ENCODE measurements at regions not wholly inside any gene's neighbourhood (a gene's known extent, or its start where the extent isn't known, plus 50 kb on each side); places are given as distances from the start of the nearest gene placed in this dataset.
"Not testable (repeated sequence)": the region's sequence is repeated elsewhere in the genome, so short reads cannot be mapped to it uniquely, and the experiment has no call there.

- Histone ChIP-seq H3K9me3 (ENCODE audit: control insufficient read depth, low read length) (no peaks in the 10 kb centered on the region), H3K4me1 (ENCODE audit: control insufficient read depth, insufficient read depth, low read length) (peaks cover 11% of the 10 kb centered on the region), H3K27me3 (ENCODE audit: control insufficient read depth, insufficient read depth, low read length) (no peaks in the 10 kb centered on the region), H3K4me3 (ENCODE audit: low read length) (no peak overlapping the region), H3K9ac (ENCODE audit: low read length) (no peak overlapping the region), H3K36me3 (ENCODE audit: control insufficient read depth, insufficient read depth, low read length) (no peaks in the 10 kb centered on the region)
Observed at GRCh38 chr5:71794061-71794695, 75.1 kb downstream of the CARTPT start.

GRCh38 chr5:71802673-71803072, 83.6 kb downstream of the CARTPT start:
- H3K9me3 ChIP-seq (ENCODE audit: control insufficient read depth, low read length): no peaks in the 10 kb centered on the region
- no peaks in the 10 kb centered on the region for H3K27me3 ChIP-seq (ENCODE audit: control insufficient read depth, insufficient read depth, low read length)
- no peak overlapping the region for H3K9ac ChIP-seq (ENCODE audit: low read length)
- H3K4me3 ChIP-seq (ENCODE audit: low read length): no peak overlapping the region
- H3K36me3 ChIP-seq (ENCODE audit: control insufficient read depth, insufficient read depth, low read length): no peaks in the 10 kb centered on the region
- H3K4me1 ChIP-seq (ENCODE audit: control insufficient read depth, insufficient read depth, low read length): no peaks in the 10 kb centered on the region

DNA sequence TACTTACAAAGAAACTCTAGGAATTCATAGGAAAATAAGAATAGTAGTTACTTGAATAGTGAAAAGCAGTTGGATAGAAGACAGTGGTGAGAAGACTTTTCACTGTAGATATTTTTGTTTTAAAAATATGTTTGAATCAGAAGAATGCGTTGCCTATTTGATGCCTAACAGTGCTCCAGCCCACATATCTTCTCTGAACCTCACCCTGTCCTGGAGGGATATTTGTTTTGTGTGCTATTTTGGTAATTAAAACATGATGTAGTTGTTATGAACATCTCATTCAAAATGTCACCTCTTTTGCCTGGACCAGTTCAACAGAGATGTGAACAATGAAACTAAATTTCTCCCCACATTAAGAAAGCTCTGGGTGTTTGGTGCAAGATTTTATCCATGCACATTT, 87.6 kb downstream of the CARTPT start:
- H3K36me3 ChIP-seq (ENCODE audit: control insufficient read depth, insufficient read depth, low read length): no peaks in the 10 kb centered on the region
- no peaks in the 10 kb centered on the region for H3K9me3 ChIP-seq (ENCODE audit: control insufficient read depth, low read length)
- H3K4me3 ChIP-seq (ENCODE audit: low read length): no peak overlapping the region
- H3K27me3 ChIP-seq (ENCODE audit: control insufficient read depth, insufficient read depth, low read length): no peaks in the 10 kb centered on the region
- H3K9ac ChIP-seq (ENCODE audit: low read length): no peak overlapping the region
- no peaks in the 10 kb centered on the region for H3K4me1 ChIP-seq (ENCODE audit: control insufficient read depth, insufficient read depth, low read length)

DNA sequence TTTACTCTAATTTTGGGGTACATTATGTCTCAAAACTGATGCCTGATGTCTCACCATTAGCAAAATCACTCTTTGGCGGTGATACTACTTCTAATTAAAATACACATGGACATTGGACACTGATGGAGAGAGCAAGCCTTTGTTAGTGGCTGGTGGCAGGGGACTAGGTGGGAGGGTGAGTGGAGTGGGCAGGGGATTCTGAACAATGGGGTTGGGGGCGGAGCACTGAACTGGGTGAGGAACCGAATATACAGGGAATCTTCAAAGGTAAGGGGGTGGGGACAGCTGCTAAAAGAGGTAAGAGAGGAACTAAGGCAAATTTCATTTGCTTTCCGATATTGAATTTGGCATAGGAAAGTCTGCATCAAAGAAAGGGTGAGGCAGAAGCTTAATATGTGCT, 88.8 kb downstream of the CARTPT start:
- no peaks in the 10 kb centered on the region for H3K9me3 ChIP-seq (ENCODE audit: control insufficient read depth, low read length)
- H3K9ac ChIP-seq (ENCODE audit: low read length): no peak overlapping the region
- H3K4me1 ChIP-seq (ENCODE audit: control insufficient read depth, insufficient read depth, low read length): no peaks in the 10 kb centered on the region
- H3K27me3 ChIP-seq (ENCODE audit: control insufficient read depth, insufficient read depth, low read length): no peaks in the 10 kb centered on the region
- no peaks in the 10 kb centered on the region for H3K36me3 ChIP-seq (ENCODE audit: control insufficient read depth, insufficient read depth, low read length)
- H3K4me3 ChIP-seq (ENCODE audit: low read length): no peak overlapping the region

GRCh38 chr5:71809446-71809845, 90.4 kb downstream of the CARTPT start:
- H3K36me3 ChIP-seq (ENCODE audit: control insufficient read depth, insufficient read depth, low read length): no peaks in the 10 kb centered on the region
- H3K4me1 ChIP-seq (ENCODE audit: control insufficient read depth, insufficient read depth, low read length): no peaks in the 10 kb centered on the region

DNA sequence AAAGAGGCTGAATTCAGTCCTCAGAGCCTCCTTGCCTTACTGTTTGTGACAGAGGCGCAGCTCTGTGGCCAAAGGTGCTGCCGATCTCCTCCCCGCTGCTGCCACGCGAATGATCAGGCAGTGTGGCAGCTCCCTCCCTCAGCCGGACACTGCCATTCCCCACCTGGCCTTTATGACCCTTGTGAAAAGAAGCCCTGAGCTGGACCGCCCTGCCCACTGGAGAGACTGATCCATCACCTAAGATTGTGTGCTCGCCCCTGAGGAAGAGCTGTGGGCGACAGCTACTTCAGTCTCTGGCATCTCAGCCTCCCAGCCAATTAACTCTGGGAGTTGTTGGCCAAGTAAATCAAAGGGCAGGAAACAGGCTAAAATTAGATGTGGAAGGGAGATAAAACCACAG, 90.9 kb downstream of the CARTPT start:
- no peak overlapping the region for H3K9ac ChIP-seq (ENCODE audit: low read length)
- H3K4me1 ChIP-seq (ENCODE audit: control insufficient read depth, insufficient read depth, low read length): no peaks in the 10 kb centered on the region
- no peaks in the 10 kb centered on the region for H3K9me3 ChIP-seq (ENCODE audit: control insufficient read depth, low read length)
- H3K4me3 ChIP-seq (ENCODE audit: low read length): no peak overlapping the region
- no peaks in the 10 kb centered on the region for H3K27me3 ChIP-seq (ENCODE audit: control insufficient read depth, insufficient read depth, low read length)
- no peaks in the 10 kb centered on the region for H3K36me3 ChIP-seq (ENCODE audit: control insufficient read depth, insufficient read depth, low read length)

More at GRCh38 chr5:71809446-71809845, 90.4 kb downstream of the CARTPT start:
- Histone ChIP-seq H3K9me3 (ENCODE audit: control insufficient read depth, low read length) (no peaks in the 10 kb centered on the region), H3K9ac (ENCODE audit: low read length) (no peak overlapping the region), H3K4me3 (ENCODE audit: low read length) (no peak overlapping the region), H3K27me3 (ENCODE audit: control insufficient read depth, insufficient read depth, low read length) (no peaks in the 10 kb centered on the region)

GRCh38 chr5:71810471-71811195, 91.6 kb downstream of the CARTPT start:
- Histone ChIP-seq H3K9ac (ENCODE audit: low read length) (no peak overlapping the region), H3K36me3 (ENCODE audit: control insufficient read depth, insufficient read depth, low read length) (no peaks in the 10 kb centered on the region), H3K4me3 (ENCODE audit: low read length) (no peak overlapping the region), H3K27me3 (ENCODE audit: control insufficient read depth, insufficient read depth, low read length) (no peaks in the 10 kb centered on the region), H3K9me3 (ENCODE audit: control insufficient read depth, low read length) (no peaks in the 10 kb centered on the region), H3K4me1 (ENCODE audit: control insufficient read depth, insufficient read depth, low read length) (no peaks in the 10 kb centered on the region)

- H3K4me1 ChIP-seq (ENCODE audit: control insufficient read depth, insufficient read depth, low read length): no peaks in the 10 kb centered on the region
- no peak overlapping the region for H3K4me3 ChIP-seq (ENCODE audit: low read length)
- no peak overlapping the region for H3K9ac ChIP-seq (ENCODE audit: low read length)
- no peaks in the 10 kb centered on the region for H3K36me3 ChIP-seq (ENCODE audit: control insufficient read depth, insufficient read depth, low read length)
- no peaks in the 10 kb centered on the region for H3K9me3 ChIP-seq (ENCODE audit: control insufficient read depth, low read length)
- no peaks in the 10 kb centered on the region for H3K27me3 ChIP-seq (ENCODE audit: control insufficient read depth, insufficient read depth, low read length)
Observed at GRCh38 chr5:71811779-71812178, 92.7 kb downstream of the CARTPT start.

DNA sequence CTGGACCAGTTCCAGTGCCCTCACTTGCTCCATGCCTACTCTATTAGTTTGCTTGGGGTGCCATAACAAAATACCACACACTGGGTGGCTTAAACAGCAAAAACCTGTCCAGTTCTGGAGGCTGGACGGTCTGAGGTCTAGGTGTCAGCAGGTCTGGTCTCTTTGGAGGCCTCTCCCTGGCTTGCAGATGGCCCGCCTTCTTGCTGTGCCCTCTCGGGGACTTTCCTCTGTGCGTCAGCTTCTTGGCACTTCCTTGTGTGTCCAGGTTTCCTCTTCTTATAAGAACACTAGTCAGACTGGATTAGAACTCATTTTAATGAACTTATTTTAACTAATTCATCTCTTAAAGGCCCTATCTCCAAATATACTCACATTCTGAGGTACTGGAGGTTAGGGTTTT, 97.2 kb downstream of the CARTPT start:
- Histone ChIP-seq H3K9ac (ENCODE audit: low read length) (no peak overlapping the region), H3K36me3 (ENCODE audit: control insufficient read depth, insufficient read depth, low read length) (no peaks in the 10 kb centered on the region), H3K27me3 (ENCODE audit: control insufficient read depth, insufficient read depth, low read length) (no peaks in the 10 kb centered on the region), H3K4me3 (ENCODE audit: low read length) (no peak overlapping the region), H3K9me3 (ENCODE audit: control insufficient read depth, low read length) (no peaks in the 10 kb centered on the region), H3K4me1 (ENCODE audit: control insufficient read depth, insufficient read depth, low read length) (no peaks in the 10 kb centered on the region)

DNA sequence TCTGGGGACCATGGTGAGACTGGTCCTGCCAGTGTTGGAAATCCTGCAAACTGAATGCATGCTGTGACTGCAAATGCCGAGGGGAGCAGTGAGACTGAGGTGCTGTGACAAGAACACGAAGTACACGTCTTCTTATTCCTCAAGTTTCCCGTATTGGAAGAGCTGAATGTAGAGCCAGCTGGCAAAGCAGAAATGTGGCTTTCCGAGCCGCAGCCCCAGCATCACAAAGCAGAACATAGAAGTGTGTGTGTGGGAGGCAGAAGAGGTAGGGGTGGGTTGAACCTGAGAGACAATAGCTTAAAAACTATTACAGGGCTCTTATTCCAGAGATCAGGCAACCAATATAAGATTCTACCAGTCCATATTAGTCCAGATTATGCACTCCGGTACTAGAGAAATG, 98.8 kb downstream of the CARTPT start:
- H3K9ac ChIP-seq (ENCODE audit: low read length): no peak overlapping the region
- no peaks in the 10 kb centered on the region for H3K9me3 ChIP-seq (ENCODE audit: control insufficient read depth, low read length)
- H3K4me3 ChIP-seq (ENCODE audit: low read length): no peak overlapping the region
- no peaks in the 10 kb centered on the region for H3K36me3 ChIP-seq (ENCODE audit: control insufficient read depth, insufficient read depth, low read length)
- H3K4me1 ChIP-seq (ENCODE audit: control insufficient read depth, insufficient read depth, low read length): no peaks in the 10 kb centered on the region
- H3K27me3 ChIP-seq (ENCODE audit: control insufficient read depth, insufficient read depth, low read length): no peaks in the 10 kb centered on the region

GRCh38 chr5:71821029-71821428, 102.0 kb downstream of the CARTPT start:
- no peak overlapping the region for H3K9ac ChIP-seq (ENCODE audit: low read length)
- no peaks in the 10 kb centered on the region for H3K36me3 ChIP-seq (ENCODE audit: control insufficient read depth, insufficient read depth, low read length)
- no peaks in the 10 kb centered on the region for H3K4me1 ChIP-seq (ENCODE audit: control insufficient read depth, insufficient read depth, low read length)
- H3K9me3 ChIP-seq (ENCODE audit: control insufficient read depth, low read length): no peaks in the 10 kb centered on the region
- H3K27me3 ChIP-seq (ENCODE audit: control insufficient read depth, insufficient read depth, low read length): no peaks in the 10 kb centered on the region
- H3K4me3 ChIP-seq (ENCODE audit: low read length): no peak overlapping the region

- H3K9me3 ChIP-seq (ENCODE audit: control insufficient read depth, low read length); H3K27me3 ChIP-seq (ENCODE audit: control insufficient read depth, insufficient read depth, low read length): not testable (repeated sequence)
Observed at GRCh38 chr5:71822065-71822464, 103.0 kb downstream of the CARTPT start.

More at GRCh38 chr5:71822065-71822464, 103.0 kb downstream of the CARTPT start:
- not testable (repeated sequence) for H3K9ac ChIP-seq (ENCODE audit: low read length); H3K4me3 ChIP-seq (ENCODE audit: low read length); H3K4me1 ChIP-seq (ENCODE audit: control insufficient read depth, insufficient read depth, low read length); H3K36me3 ChIP-seq (ENCODE audit: control insufficient read depth, insufficient read depth, low read length)

Data from mucosa of stomach (tissue), 1 donor.